ENCODE measurements at regions not wholly inside any gene's neighbourhood (a gene's known extent, or its start where the extent isn't known, plus 50 kb on each side); places are given as distances from the start of the nearest gene placed in this dataset.

DNA sequence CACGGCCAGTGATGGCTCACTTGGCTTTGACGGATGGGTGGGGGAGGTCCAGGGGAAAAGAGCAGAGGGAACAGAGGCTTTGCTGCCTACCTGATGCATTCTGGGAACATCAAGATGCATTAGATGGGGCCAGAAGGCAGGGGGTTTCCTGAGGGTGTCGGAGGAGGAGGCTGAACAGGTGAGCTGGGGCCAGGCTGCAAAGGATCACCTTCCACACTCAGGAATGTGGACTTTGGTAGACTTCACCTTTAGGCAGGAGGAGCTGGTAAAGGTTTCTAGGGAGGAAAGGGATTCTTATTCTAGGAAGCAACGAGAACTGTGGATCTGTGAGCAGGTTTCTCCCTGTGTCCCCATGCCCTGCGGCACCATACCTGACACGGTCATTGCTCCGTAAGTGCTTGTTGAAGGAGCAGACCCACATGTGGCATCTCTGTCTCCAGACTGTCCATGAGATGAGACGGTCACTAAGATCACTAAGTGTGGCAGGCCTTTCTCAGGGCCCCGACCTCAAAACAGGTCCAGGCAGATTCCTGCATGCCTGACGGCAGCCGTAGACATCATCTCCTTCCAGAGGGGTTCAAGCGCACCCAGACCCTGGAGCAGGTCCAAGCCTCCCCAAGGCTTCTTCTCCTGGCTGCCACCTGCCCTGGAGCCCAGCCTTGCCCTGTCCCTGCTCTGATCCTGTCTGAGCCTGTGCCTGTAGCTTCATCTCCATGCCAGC is 89.1 kb upstream of the SLC25A33 start:
- TF ChIP-seq EZH2 (IDR thresholded peaks at IDR 0.05; ENCODE audit: low read length) (no peak), CTCF (optimal IDR thresholded peaks at IDR 0.05 in 1 of 3, IDR thresholded peaks at IDR 0.05 in 1 of 3, conservative IDR thresholded peaks at IDR 0.05 in 1 of 3; ENCODE audit: extremely low read depth in 1 of 3, insufficient read depth in 2 of 3, low read length in 3 of 3) (no peak)

All from keratinocyte (primary cell).